Panc1 (cell line): ENCODE measurements at regions not wholly inside any gene's neighbourhood (a gene's known extent, or its start where the extent isn't known, plus 50 kb on each side); places are given as distances from the start of the nearest gene placed in this dataset.

Experiments
- ATAC-seq: fragments of 200-7000 bp; cut with Tn5 transposase; 2 replicates; pipeline ENCODE4 v1.9.1; 2020; ENCODE audit warnings: mild to moderate bottlenecking, moderate library complexity
- BruUV-seq: library from RNA; stranded (reverse); fragments of 400-500 nt; replicated peaks from 2 replicates; lab custom pipeline; 2021; lab: Mats Ljungman, UMichigan
- CTCF ChIA-PET: fragments of 300-600 bp; sonication (Branson Sonifier 250); formaldehyde crosslinking; loops from one replicate; lab custom pipeline; 2022; ENCODE audit warnings: antibody characterized with exemption; lab: Charles Lee
- POLR2A ChIA-PET: fragments of 300-600 bp; sonication (Branson Sonifier 250); formaldehyde crosslinking; loops from one replicate; lab custom pipeline; 2022; ENCODE audit warnings: antibody characterized with exemption; lab: Charles Lee
- DNase-seq: peaks from one replicate; pipeline ENCODE4 v3.0.0-alpha.2; 2010; ENCODE audit warnings: low read depth, low spot score
- H3K27ac ChIP-seq: 2 replicates; pipeline ENCODE4 v1.5.1; 2011; ENCODE audit warnings: mild to moderate bottlenecking, low read length, inconsistent platforms
- H3K27me3 ChIP-seq: fragments of 200-500 bp; sonication (Bioruptor generic); 2 replicates; pipeline ENCODE4 v1.6.0; 2014; ENCODE audit warnings: low read length, inconsistent platforms; ENCODE audit not compliant: control insufficient read depth, insufficient read depth
- H3K36me3 ChIP-seq: fragments of 200-500 bp; sonication (Bioruptor generic); 2 replicates; pipeline ENCODE4 v1.5.1; 2014; ENCODE audit warnings: inconsistent platforms, mild to moderate bottlenecking, low read length, moderate library complexity; ENCODE audit not compliant: control insufficient read depth, insufficient read depth
- H3K4me1 ChIP-seq: 2 replicates; pipeline ENCODE4 v1.5.1; 2011; ENCODE audit warnings: inconsistent platforms, mild to moderate bottlenecking, low read length, moderate library complexity; ENCODE audit not compliant: control insufficient read depth, insufficient read depth
- H3K4me3 ChIP-seq, 2 experiments: 2 replicates each; pipeline ENCODE4 v1.5.1; 2011 to 2012; ENCODE audit warnings: low read depth in 2 of 2, low read length in 2 of 2, mild to moderate bottlenecking in 2 of 2, inconsistent platforms in 1 of 2, moderate library complexity in 1 of 2
- H3K9me3 ChIP-seq: fragments of 200-500 bp; sonication (Bioruptor generic); 2 replicates; pipeline ENCODE4 v1.5.1; 2014; ENCODE audit warnings: low read depth, mild to moderate bottlenecking, inconsistent platforms, low read length, moderate library complexity; ENCODE audit not compliant: control insufficient read depth, insufficient read depth
- CTCF ChIP-seq: fragments of 450-650 bp; IDR thresholded peaks from 2 replicates; pipeline ENCODE4 v1.5.1; 2017; ENCODE audit warnings: mild to moderate bottlenecking
- POLR2AphosphoS5 ChIP-seq: IDR thresholded peaks from 2 replicates; pipeline ENCODE4 v1.6.1; 2012; ENCODE audit warnings: mild to moderate bottlenecking, low read depth, low read length, moderate library complexity
- REST ChIP-seq, 2 experiments: IDR thresholded peaks; 2 replicates each; pipeline ENCODE4 v1.6.1; 2011 to 2012; ENCODE audit warnings: low read depth in 2 of 2, control low read depth in 1 of 2, low read length in 1 of 2, mild to moderate bottlenecking in 1 of 2, moderate library complexity in 1 of 2; ENCODE audit not compliant: insufficient read depth in 1 of 2
- SIN3A ChIP-seq: IDR thresholded peaks from 2 replicates; pipeline ENCODE4 v1.6.1; 2012; ENCODE audit warnings: low read depth, mild to moderate bottlenecking, low read length, moderate library complexity, borderline replicate concordance; ENCODE audit not compliant: insufficient read depth
- TCF7L2 ChIP-seq: IDR thresholded peaks from 2 replicates; pipeline ENCODE4 v1.6.1; 2011; ENCODE audit warnings: mild to moderate bottlenecking, low read depth, low read length, inconsistent platforms
- in situ Hi-C: cut with HindIII; loops from 2 replicates; pipeline ENCODE4 v1.10.0; 2016; ENCODE audit warnings: low sequenced_read_pairs, low pct_unique_long_range_greater_than_20kb
- intact Hi-C: fragments of 100-400 bp; cut with micrococcal nuclease; formaldehyde crosslinking; loops from one replicate; pipeline ENCODE4 v1.10.0; 2022; ENCODE audit not compliant: unreplicated experiment

GRCh38 chr10:118850418-118851061 lies 95.8 kb upstream of the CACUL1 start:
- H3K4me1 ChIP-seq = no peaks in the 10 kb centered on the region
- H3K36me3 ChIP-seq = no peaks in the 10 kb centered on the region
- DNase-seq = peak; percentile 2
- H3K4me3 ChIP-seq = no peak overlapping the region
- no peaks in the 10 kb centered on the region; the same call in 1 of the 2 replicates for H3K27me3 ChIP-seq
- H3K27ac ChIP-seq = no peak overlapping the region
- no peak for TF ChIP-seq POLR2AphosphoS5
- peak; percentile 88 for TF ChIP-seq CTCF
- H3K9me3 ChIP-seq = no peaks in the 10 kb centered on the region
- no TSS peak for BruUV-seq
- intact Hi-C loops = no loop called here
- peak; percentile 86 for ATAC-seq
- in situ Hi-C loops = no loop called here
- POLR2A ChIA-PET = no interaction called here
- CTCF ChIA-PET = interaction anchor here (0.5 kb wide), 1 partner anchor 96 kb away, joined by 3 read pairs; the partner anchor contains the start of gene CACUL1

GRCh38 chr10:118851062-118852035 lies 96.6 kb upstream of the CACUL1 start:
- H3K9me3 ChIP-seq = no peaks in the 10 kb centered on the region
- intact Hi-C loops (no loop called here), in situ Hi-C loops (no loop called here)
- H3K27me3 ChIP-seq = no peaks in the 10 kb centered on the region; the same call in 1 of the 2 replicates
- no peak overlapping the region for H3K27ac ChIP-seq
- BruUV-seq = no TSS peak
- ChIA-PET POLR2A (no interaction called here), CTCF (interaction anchor here (0.7 kb wide), 1 partner anchor 282 kb away, joined by 9 read pairs; no protein-coding TSS in a partner anchor)
- ATAC-seq = peak; percentile 21; the same call in 1 of the 2 replicates
- H3K4me1 ChIP-seq = no peaks in the 10 kb centered on the region
- H3K4me3 ChIP-seq = no peak overlapping the region
- TF ChIP-seq CTCF (no peak), POLR2AphosphoS5 (no peak), SIN3A (no peak), REST (IDR thresholded peaks at IDR 0.05; ENCODE audit: insufficient read depth in 1 of 2, low read depth in 2 of 2, low read length in 1 of 2) (no peak), TCF7L2 (no peak)
- no peaks in the 10 kb centered on the region for H3K36me3 ChIP-seq
- DNase-seq = no peak
